Adrenal gland (tissue), 5 donors: ENCODE measurements at regions not wholly inside any gene's neighbourhood (a gene's known extent, or its start where the extent isn't known, plus 50 kb on each side); places are given as distances from the start of the nearest gene placed in this dataset.

Source experiments
- CTCF ChIP-seq, 6 experiments: fragments of 450-650 bp in 4 of 6; fragments of 200-600 bp in 2 of 6; sonication (generic) in 1 of 6; IDR thresholded peaks; 1 replicate in 5 of 6; 2 replicates in 1 of 6; pipeline versions ENCODE4 v1.5.1 to v1.8.0; 2016 to 2021; ENCODE audit warnings: antibody characterized with exemption in 6 of 6, mild to moderate bottlenecking in 2 of 6, moderate library complexity in 1 of 6
- POLR2A ChIP-seq, 2 donors: fragments of 450-650 bp; IDR thresholded peaks; one replicate each; pipeline ENCODE4 v1.6.1; 2017; ENCODE audit warnings: antibody characterized with exemption in 2 of 2, mild to moderate bottlenecking in 2 of 2, moderate library complexity in 1 of 2
- donor health status: DM: no; HTN: no; CAD: no.

- TF ChIP-seq CTCF (IDR thresholded peaks at IDR 0.05) (no peak), POLR2A (IDR thresholded peaks at IDR 0.05) (no peak)
Observed at GRCh38 chr2:156253765-156254164, 78.8 kb downstream of the NR4A2 start.
